DND-41 (cell line): ENCODE measurements at regions not wholly inside any gene's neighbourhood (a gene's known extent, or its start where the extent isn't known, plus 50 kb on each side); places are given as distances from the start of the nearest gene placed in this dataset.

ENCODE experiments used
- EZH2 ChIP-seq: IDR thresholded peaks from 3 replicates; pipeline ENCODE4 v1.6.1; 2012; ENCODE audit warnings: borderline replicate concordance, low read depth, mild to moderate bottlenecking, moderate library complexity, low read length, inconsistent platforms; ENCODE audit not compliant: severe bottlenecking
- TF ChIP-seq, protein P1 (sequence below): IDR thresholded peaks from 2 replicates; pipeline ENCODE4 v1.5.1; 2012; ENCODE audit warnings: borderline replicate concordance, low read length, moderate library complexity, mild to moderate bottlenecking; ENCODE audit not compliant: poor library complexity, severe bottlenecking; ENCODE audit errors: extremely low read depth

DNA sequence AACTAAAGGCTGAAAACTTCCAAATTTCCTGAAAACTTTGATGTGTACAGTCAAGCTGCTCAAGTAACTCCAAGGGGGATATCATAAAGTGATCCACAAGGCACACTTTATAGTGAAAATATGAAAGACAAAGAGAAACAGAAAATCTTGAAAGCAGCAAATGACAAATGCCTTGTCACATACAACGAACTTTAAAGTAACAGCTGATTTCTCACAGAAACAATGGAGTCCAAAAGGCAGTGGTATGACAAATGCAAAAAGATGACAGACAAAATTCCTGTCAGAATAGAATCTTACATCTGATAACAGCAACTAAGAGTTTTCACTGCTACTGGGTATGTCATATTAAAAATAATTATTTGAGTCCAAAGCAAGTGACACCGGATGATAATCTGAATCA, 1602.3 kb upstream of the PRR20A start:
- TF ChIP-seq, protein P1, sequence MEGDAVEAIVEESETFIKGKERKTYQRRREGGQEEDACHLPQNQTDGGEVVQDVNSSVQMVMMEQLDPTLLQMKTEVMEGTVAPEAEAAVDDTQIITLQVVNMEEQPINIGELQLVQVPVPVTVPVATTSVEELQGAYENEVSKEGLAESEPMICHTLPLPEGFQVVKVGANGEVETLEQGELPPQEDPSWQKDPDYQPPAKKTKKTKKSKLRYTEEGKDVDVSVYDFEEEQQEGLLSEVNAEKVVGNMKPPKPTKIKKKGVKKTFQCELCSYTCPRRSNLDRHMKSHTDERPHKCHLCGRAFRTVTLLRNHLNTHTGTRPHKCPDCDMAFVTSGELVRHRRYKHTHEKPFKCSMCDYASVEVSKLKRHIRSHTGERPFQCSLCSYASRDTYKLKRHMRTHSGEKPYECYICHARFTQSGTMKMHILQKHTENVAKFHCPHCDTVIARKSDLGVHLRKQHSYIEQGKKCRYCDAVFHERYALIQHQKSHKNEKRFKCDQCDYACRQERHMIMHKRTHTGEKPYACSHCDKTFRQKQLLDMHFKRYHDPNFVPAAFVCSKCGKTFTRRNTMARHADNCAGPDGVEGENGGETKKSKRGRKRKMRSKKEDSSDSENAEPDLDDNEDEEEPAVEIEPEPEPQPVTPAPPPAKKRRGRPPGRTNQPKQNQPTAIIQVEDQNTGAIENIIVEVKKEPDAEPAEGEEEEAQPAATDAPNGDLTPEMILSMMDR, result no peak
- no peak for TF ChIP-seq EZH2
